DOHH2 (cell line): ENCODE measurements at regions not wholly inside any gene's neighbourhood (a gene's known extent, or its start where the extent isn't known, plus 50 kb on each side); places are given as distances from the start of the nearest gene placed in this dataset.

Source experiments
- CTCF ChIP-seq: fragments of 200-600 bp; sonication (generic); IDR thresholded peaks from one replicate; pipeline ENCODE4 v1.5.1; 2014; ENCODE audit warnings: antibody characterized with exemption, mild to moderate bottlenecking, low read depth, low read length; ENCODE audit not compliant: poor library complexity, severe bottlenecking
- EZH2phosphoT487 ChIP-seq: fragments of 200-600 bp; sonication (generic); IDR thresholded peaks from 2 replicates; pipeline ENCODE4 v1.6.1; 2017; ENCODE audit warnings: borderline replicate concordance, mild to moderate bottlenecking, antibody characterized with exemption, low read length, moderate library complexity, mixed read lengths

- TF ChIP-seq CTCF, result no peak
- TF ChIP-seq EZH2phosphoT487, result no peak
Observed at GRCh38 chr6:67663105-67663895, 971.8 kb upstream of the ADGRB3 start.
